SK-N-SH (cell line): ENCODE measurements at regions not wholly inside any gene's neighbourhood (a gene's known extent, or its start where the extent isn't known, plus 50 kb on each side); places are given as distances from the start of the nearest gene placed in this dataset.

Source experiments
- CTCF ChIA-PET: fragments of 300-600, 350-600 bp; formaldehyde crosslinking; extraction: SDS; loops from one replicate; lab custom pipeline; 2021; lab: Yijun Ruan, JAX
- POLR2A ChIA-PET: fragments of 350-600 bp; sonication (Branson Sonifier 250); formaldehyde crosslinking; extraction: SDS; loops from one replicate; lab custom pipeline; 2020; ENCODE audit warnings: antibody characterized with exemption, inconsistent platforms; lab: Yijun Ruan, JAX
- DNase-seq: peaks from one replicate; pipeline ENCODE4 v3.0.0; 2012
- H2AFZ ChIP-seq: fragments of 200-600 bp; sonication (generic); 2 replicates; pipeline ENCODE4 v1.8.1; 2016; ENCODE audit warnings: antibody characterized with exemption, mild to moderate bottlenecking, low read depth
- H3F3A ChIP-seq: fragments of 200-600 bp; sonication (generic); replicated peaks from 2 replicates; pipeline ENCODE3; 2016; ENCODE audit warnings: antibody characterized with exemption, mild to moderate bottlenecking; ENCODE audit not compliant: insufficient read depth
- H3K27ac ChIP-seq, 2 experiments: fragments of 200-500 bp in 1 of 2; fragments of 200-600 bp in 1 of 2; sonication (Bioruptor generic) in 1 of 2; sonication (generic), shearing (Covaris generic) in 1 of 2; 2 replicates each; pipeline versions ENCODE4 v1.5.1 to v1.6.1; 2014 to 2016; ENCODE audit warnings: low read depth in 2 of 2, inconsistent platforms in 1 of 2, low read length in 1 of 2, mild to moderate bottlenecking in 1 of 2, mixed read lengths in 1 of 2
- H3K27me3 ChIP-seq: fragments of 200-600 bp; sonication (generic), shearing (Covaris generic); 2 replicates; pipeline ENCODE4 v1.6.1; 2016; ENCODE audit warnings: mixed run types; ENCODE audit not compliant: insufficient read depth
- H3K36me3 ChIP-seq, 2 experiments: fragments of 200-500 bp in 1 of 2; fragments of 200-600 bp in 1 of 2; sonication (Bioruptor generic) in 1 of 2; sonication (generic) in 1 of 2; replicated peaks in 1 of 2; 2 replicates each; pipeline versions ENCODE3 to v1.5.1; 2014 to 2016; ENCODE audit warnings: low read length in 1 of 2, mild to moderate bottlenecking in 1 of 2; ENCODE audit not compliant: insufficient read depth in 2 of 2, control insufficient read depth in 1 of 2
- H3K4me1 ChIP-seq, 2 experiments: fragments of 200-500 bp in 1 of 2; fragments of 200-600 bp in 1 of 2; sonication (Bioruptor generic) in 1 of 2; sonication (generic), shearing (Covaris generic) in 1 of 2; 2 replicates each; pipeline versions ENCODE4 v1.5.1 to v1.6.1; 2014 to 2016; ENCODE audit warnings: low read depth in 1 of 2, low read length in 1 of 2, mixed run types in 1 of 2; ENCODE audit not compliant: insufficient read depth in 2 of 2, control insufficient read depth in 1 of 2
- H3K4me2 ChIP-seq: fragments of 200-600 bp; sonication (generic), shearing (Covaris generic); 2 replicates; pipeline ENCODE4 v1.6.1; 2017; ENCODE audit warnings: mixed run types
- H3K4me3 ChIP-seq, 2 experiments: fragments of 200-500 bp in 1 of 2; fragments of 200-600 bp in 1 of 2; sonication (Bioruptor generic) in 1 of 2; sonication (generic), shearing (Covaris generic) in 1 of 2; 2 replicates each; pipeline versions ENCODE4 v1.5.1 to v1.8.1; 2014 to 2016; ENCODE audit warnings: low read depth in 2 of 2, inconsistent platforms in 1 of 2, low read length in 1 of 2, mild to moderate bottlenecking in 1 of 2, mixed read lengths in 1 of 2, moderate library complexity in 1 of 2
- H3K79me2 ChIP-seq: fragments of 200-600 bp; sonication (generic); 2 replicates; pipeline ENCODE4 v1.8.1; 2017; ENCODE audit warnings: mild to moderate bottlenecking; ENCODE audit not compliant: insufficient read depth
- H3K9ac ChIP-seq: fragments of 200-600 bp; sonication (generic); 2 replicates; pipeline ENCODE4 v1.6.1; 2017; ENCODE audit warnings: mixed run types
- H3K9me2 ChIP-seq: fragments of 200-600 bp; sonication (generic); 2 replicates; pipeline ENCODE4 v1.6.1; 2017; ENCODE audit warnings: mixed run types
- H3K9me3 ChIP-seq: fragments of 200-600 bp; sonication (generic); 2 replicates; pipeline ENCODE4 v1.6.1; 2017; ENCODE audit warnings: mixed run types, mild to moderate bottlenecking, moderate library complexity
- H4K20me1 ChIP-seq: fragments of 200-600 bp; sonication (generic); 2 replicates; pipeline ENCODE4 v1.6.1; 2017; ENCODE audit warnings: mild to moderate bottlenecking, mixed run types; ENCODE audit not compliant: insufficient read depth
- CTCF ChIP-seq: fragments of 200-600 bp; sonication (generic); IDR thresholded peaks from 2 replicates; pipeline ENCODE4 v1.6.1; 2017; ENCODE audit warnings: antibody characterized with exemption, mild to moderate bottlenecking, moderate library complexity
- EP300 ChIP-seq, 2 experiments: IDR thresholded peaks; 2 replicates each; pipeline versions ENCODE4 v1.4.0 to v1.6.1; 2012; ENCODE audit warnings: borderline replicate concordance in 1 of 2, low read depth in 1 of 2, low read length in 1 of 2
- EZH2phosphoT487 ChIP-seq: fragments of 200-600 bp; sonication (generic); IDR thresholded peaks from 2 replicates; pipeline ENCODE4 v1.6.1; 2017; ENCODE audit warnings: low read depth, mixed run types, mild to moderate bottlenecking, antibody characterized with exemption, moderate library complexity, borderline replicate concordance
- FOXJ3 ChIP-seq: sonication (generic); formaldehyde crosslinking; IDR thresholded peaks from 2 replicates; pipeline ENCODE4 v1.5.1; 2020; ENCODE audit warnings: mild to moderate bottlenecking, missing genetic modification reagents
- FOXM1 ChIP-seq: IDR thresholded peaks from 2 replicates; pipeline ENCODE4 v1.4.0; 2012; ENCODE audit warnings: low read depth, mild to moderate bottlenecking
- GATA2 ChIP-seq: sonication (generic); formaldehyde crosslinking; IDR thresholded peaks from 2 replicates; pipeline ENCODE4 v1.5.0; 2020; ENCODE audit warnings: mild to moderate bottlenecking, missing genetic modification reagents
- MXI1 ChIP-seq: IDR thresholded peaks from 2 replicates; pipeline ENCODE4 v1.6.1; 2012; ENCODE audit warnings: mild to moderate bottlenecking, low read depth, low read length, improper control_type of control experiment
- NFIC ChIP-seq: IDR thresholded peaks from 2 replicates; pipeline ENCODE4 v1.4.0; 2012; ENCODE audit warnings: borderline replicate concordance
- POLR2AphosphoS5 ChIP-seq: IDR thresholded peaks from 2 replicates; pipeline ENCODE4 v1.6.1; 2012; ENCODE audit warnings: low read depth, low read length
- REST ChIP-seq: IDR thresholded peaks from 2 replicates; pipeline ENCODE4 v1.6.1; 2012; ENCODE audit warnings: mild to moderate bottlenecking, low read depth, low read length, moderate library complexity
- RFX5 ChIP-seq: IDR thresholded peaks from 2 replicates; pipeline ENCODE4 v1.6.1; 2012; ENCODE audit warnings: mild to moderate bottlenecking, improper control_type of control experiment, low read length
- RXRA ChIP-seq: IDR thresholded peaks from 2 replicates; pipeline ENCODE4 v1.4.0; 2012; ENCODE audit warnings: low read depth, mild to moderate bottlenecking, borderline replicate concordance
- SMC3 ChIP-seq: IDR thresholded peaks from 2 replicates; pipeline ENCODE4 v1.6.1; 2012; ENCODE audit warnings: low read depth, low read length, improper control_type of control experiment
- TCF12 ChIP-seq: IDR thresholded peaks from 2 replicates; pipeline ENCODE4 v1.4.0; 2012
- TEAD4 ChIP-seq: IDR thresholded peaks from 2 replicates; pipeline ENCODE4 v1.4.0; 2012; ENCODE audit warnings: mild to moderate bottlenecking, borderline replicate concordance; ENCODE audit not compliant: insufficient read depth
- ZBTB33 ChIP-seq: IDR thresholded peaks from 2 replicates; pipeline ENCODE4 v1.4.0; 2012; ENCODE audit warnings: low read depth, borderline replicate concordance
- WGBS: methylation state at CpG from one replicate; pipeline ENCODE4 v1.1.6; 2017; ENCODE audit warnings: low lambda C conversion rate; 5-methylcytosine and 5-hydroxymethylcytosine counted together

GRCh38 chr5:152337484-152337883 lies 67.6 kb downstream of the NMUR2 start:
- Histone ChIP-seq H3K4me3 (no peak overlapping the region), H4K20me1 (no peaks in the 10 kb centered on the region), H3K9me3 (no peaks in the 10 kb centered on the region), H3K4me2 (no peak overlapping the region), H3K27ac (no peak overlapping the region), H2AFZ (no peak overlapping the region), H3K36me3 (no peaks in the 10 kb centered on the region), H3K27me3 (no peaks in the 10 kb centered on the region), H3K9ac (no peak overlapping the region), H3K9me2 (no peaks in the 10 kb centered on the region), H3K79me2 (no peaks in the 10 kb centered on the region), H3K4me1 (no peaks in the 10 kb centered on the region), H3F3A (no peaks in the 10 kb centered on the region)
- ChIA-PET POLR2A (no interaction called here), CTCF (interaction anchor here (2.5 kb wide), 1 partner anchor 12 kb away, joined by 9 read pairs; no protein-coding TSS in a partner anchor)
- DNase-seq: no peak
- no peak for TF ChIP-seq FOXJ3 (CRISPR knock-in tag)
- no peak for TF ChIP-seq RFX5
- TF ChIP-seq RXRA: no peak
- TF ChIP-seq TCF12: no peak
- TF ChIP-seq MXI1: no peak
- no peak for TF ChIP-seq POLR2AphosphoS5
- no peak for TF ChIP-seq ZBTB33
- no peak for TF ChIP-seq EP300 (IDR thresholded peaks at IDR 0.05; ENCODE audit: borderline replicate concordance in 1 of 2, low read depth in 1 of 2, low read length in 1 of 2)
- no peak for TF ChIP-seq EZH2phosphoT487

GRCh38 chr5:152335461-152335860 lies 69.6 kb downstream of the NMUR2 start:
- H3K4me3 ChIP-seq: no peak overlapping the region
- H3K9ac ChIP-seq: no peak overlapping the region
- CTCF ChIA-PET: interaction anchor here (1.4 to 2.5 kb wide), 2 partner anchors 10 to 14 kb away, joined by 3 to 9 read pairs; no protein-coding TSS in a partner anchor
- no peaks in the 10 kb centered on the region for H3K9me3 ChIP-seq
- no peaks in the 10 kb centered on the region for H3K9me2 ChIP-seq
- no peaks in the 10 kb centered on the region for H3F3A ChIP-seq
- no peak overlapping the region for H2AFZ ChIP-seq
- no peak overlapping the region for H3K4me2 ChIP-seq
- no peak for DNase-seq
- no peaks in the 10 kb centered on the region for H3K4me1 ChIP-seq
- no peak overlapping the region for H3K27ac ChIP-seq
- TF ChIP-seq FOXJ3 (CRISPR knock-in tag) (no peak), REST (no peak), TEAD4 (no peak), ZBTB33 (no peak), NFIC (no peak), CTCF (no peak), GATA2 (no peak), SMC3 (no peak), FOXM1 (no peak), TCF12 (no peak)
- no peaks in the 10 kb centered on the region for H4K20me1 ChIP-seq
- H3K36me3 ChIP-seq: no peaks in the 10 kb centered on the region
- H3K27me3 ChIP-seq: no peaks in the 10 kb centered on the region
- H3K79me2 ChIP-seq: no peaks in the 10 kb centered on the region
- POLR2A ChIA-PET: no interaction called here
- 51% methylated on average over 1 of the region's 1 CpG for WGBS
